Trophoblast cell (in vitro differentiated cells and primary cell): ENCODE measurements at regions not wholly inside any gene's neighbourhood (a gene's known extent, or its start where the extent isn't known, plus 50 kb on each side); places are given as distances from the start of the nearest gene placed in this dataset.
"Not testable (repeated sequence)": the region's sequence is repeated elsewhere in the genome, so short reads cannot be mapped to it uniquely, and the experiment has no call there.

ENCODE experiments used
- DNase-seq, 2 donors: peaks; one replicate each; pipeline ENCODE4 v3.0.0-alpha.2; 2016
- H2AFZ ChIP-seq: 2 replicates; pipeline ENCODE4 v1.6.1; 2013; ENCODE audit warnings: low read length, moderate library complexity, mild to moderate bottlenecking; ENCODE audit not compliant: insufficient read depth, poor library complexity
- H2AK5ac ChIP-seq: 2 replicates; pipeline ENCODE4 v1.6.1; 2013; ENCODE audit warnings: mild to moderate bottlenecking, low read length
- H2BK120ac ChIP-seq: 2 replicates; pipeline ENCODE4 v1.6.1; 2013; ENCODE audit warnings: low read length, mild to moderate bottlenecking, moderate library complexity; ENCODE audit not compliant: insufficient read depth, poor library complexity
- H2BK12ac ChIP-seq: 2 replicates; pipeline ENCODE4 v1.6.1; 2013; ENCODE audit warnings: mild to moderate bottlenecking, low read length, moderate library complexity
- H2BK5ac ChIP-seq: 2 replicates; pipeline ENCODE4 v1.6.1; 2013; ENCODE audit warnings: low read length, low read depth, moderate library complexity, mild to moderate bottlenecking; ENCODE audit not compliant: poor library complexity
- H3K14ac ChIP-seq: 2 replicates; pipeline ENCODE4 v1.6.1; 2013; ENCODE audit warnings: mild to moderate bottlenecking, low read length
- H3K18ac ChIP-seq: 2 replicates; pipeline ENCODE4 v1.6.1; 2013; ENCODE audit warnings: mild to moderate bottlenecking, low read length
- H3K23ac ChIP-seq: 2 replicates; pipeline ENCODE4 v1.6.1; 2013; ENCODE audit warnings: low read length
- H3K27ac ChIP-seq: 2 replicates; pipeline ENCODE4 v1.5.1; 2013; ENCODE audit warnings: low read depth, mild to moderate bottlenecking, inconsistent platforms, low read length, moderate library complexity
- H3K27me3 ChIP-seq: 2 replicates; pipeline ENCODE4 v1.6.1; 2013; ENCODE audit warnings: inconsistent platforms, mild to moderate bottlenecking, low read length, moderate library complexity; ENCODE audit not compliant: insufficient read depth
- H3K36me3 ChIP-seq, 2 experiments: 1 replicate in 1 of 2; 2 replicates in 1 of 2; pipeline ENCODE4 v1.6.1; 2013; ENCODE audit warnings: low read length in 2 of 2, mild to moderate bottlenecking in 2 of 2, moderate library complexity in 1 of 2; ENCODE audit not compliant: insufficient read depth in 2 of 2, control insufficient read depth in 1 of 2
- H3K4ac ChIP-seq: 2 replicates; pipeline ENCODE4 v1.6.1; 2013; ENCODE audit warnings: low read depth, mild to moderate bottlenecking, low read length, moderate library complexity
- H3K4me1 ChIP-seq, 2 experiments: 1 replicate in 1 of 2; 2 replicates in 1 of 2; pipeline ENCODE4 v1.6.1; 2013; ENCODE audit warnings: low read length in 2 of 2, mild to moderate bottlenecking in 2 of 2, moderate library complexity in 1 of 2; ENCODE audit not compliant: insufficient read depth in 2 of 2, control insufficient read depth in 1 of 2
- H3K4me2 ChIP-seq: 2 replicates; pipeline ENCODE4 v1.6.1; 2013; ENCODE audit warnings: inconsistent platforms, mild to moderate bottlenecking, low read length, moderate library complexity
- H3K4me3 ChIP-seq: 2 replicates; pipeline ENCODE4 v1.5.1; 2013; ENCODE audit warnings: mild to moderate bottlenecking, low read depth, low read length, inconsistent platforms
- H3K79me1 ChIP-seq: one replicate; pipeline ENCODE4 v1.6.1; 2013; ENCODE audit warnings: low read length
- H3K79me2 ChIP-seq: 2 replicates; pipeline ENCODE4 v1.6.1; 2013; ENCODE audit warnings: low read length, mild to moderate bottlenecking; ENCODE audit not compliant: control insufficient read depth, insufficient read depth, poor library complexity
- H3K9ac ChIP-seq: 2 replicates; pipeline ENCODE4 v1.6.1; 2013; ENCODE audit warnings: mild to moderate bottlenecking, low read length
- H3K9me3 ChIP-seq: 2 replicates; pipeline ENCODE4 v1.6.1; 2013; ENCODE audit warnings: low read depth, mild to moderate bottlenecking, control low read depth, inconsistent platforms, low read length; ENCODE audit not compliant: insufficient read depth
- H4K12ac ChIP-seq: 2 replicates; pipeline ENCODE4 v1.6.1; 2013; ENCODE audit warnings: low read depth, mild to moderate bottlenecking, low read length, moderate library complexity
- H4K8ac ChIP-seq: 2 replicates; pipeline ENCODE4 v1.6.1; 2013; ENCODE audit warnings: low read depth, mild to moderate bottlenecking, low read length, moderate library complexity
- H4K91ac ChIP-seq: one replicate; pipeline ENCODE4 v1.6.1; 2013; ENCODE audit warnings: low read depth, mild to moderate bottlenecking, low read length, moderate library complexity
- WGBS: extraction: QIAGEN DNeasy Blood & Tissue Kit; methylation state at CpG from one replicate; pipeline ENCODE4 v1.1.7; 2013; ENCODE audit warnings: missing lambda C conversion rate; ENCODE audit not compliant: insufficient read length, insufficient coverage; ENCODE audit errors: extremely low coverage; 5-methylcytosine and 5-hydroxymethylcytosine counted together

GRCh38 chr12:14239935-14240872 is 125.3 kb upstream of the ATF7IP start:
- H4K91ac ChIP-seq, result peak overlapping the region; percentile 93
- peaks cover 4 to 10% of the 10 kb centered on the region in 2 experiments for H3K4me1 ChIP-seq
- H3K9me3 ChIP-seq, result peaks cover 6% of the 10 kb centered on the region
- peak overlapping the region; percentile 97 for H2BK12ac ChIP-seq
- peak overlapping the region; percentile 68 for H4K12ac ChIP-seq
- no peak overlapping the region for H3K9ac ChIP-seq
- no peak overlapping the region for H3K23ac ChIP-seq
- no peaks in the 10 kb centered on the region for H3K27me3 ChIP-seq
- H4K8ac ChIP-seq, result peak overlapping the region; percentile 64
- H2AK5ac ChIP-seq, result no peak overlapping the region
- peak overlapping the region; percentile 66 for H3K14ac ChIP-seq
- peak overlapping the region; percentile 58 for H3K4ac ChIP-seq
- no peak overlapping the region for H3K18ac ChIP-seq
- peak overlapping the region; percentile 96 for H2BK5ac ChIP-seq
- H3K36me3 ChIP-seq, result no peaks in the 10 kb centered on the region
- H3K4me2 ChIP-seq, result peak overlapping the region; percentile 54
- no CpG with 5 or more reads among the region's 11 CpGs for WGBS
- H2BK120ac ChIP-seq, result peak overlapping the region; percentile 88
- DNase-seq, result peak; percentile 97 to 99
- peak overlapping the region; percentile 95 for H3K27ac ChIP-seq
- H3K4me3 ChIP-seq, result no peak overlapping the region
- H3K79me1 ChIP-seq, result peaks cover 22% of the 10 kb centered on the region
- H3K79me2 ChIP-seq, result no peaks in the 10 kb centered on the region
- H2AFZ ChIP-seq, result peak overlapping the region; percentile 12

GRCh38 chr12:14240873-14241220 is 124.6 kb upstream of the ATF7IP start:
- no peak overlapping the region for H3K23ac ChIP-seq
- H4K12ac ChIP-seq, result no peak overlapping the region
- H2BK120ac ChIP-seq, result peak overlapping the region; percentile 88
- H4K91ac ChIP-seq, result peak overlapping the region; percentile 93
- no peak for DNase-seq
- peaks cover 4 to 10% of the 10 kb centered on the region in 2 experiments for H3K4me1 ChIP-seq
- no peak overlapping the region for H2AFZ ChIP-seq
- peak overlapping the region; percentile 98 for H2AK5ac ChIP-seq
- no peaks in the 10 kb centered on the region for H3K79me2 ChIP-seq
- peak overlapping the region; percentile 94 for H3K18ac ChIP-seq
- WGBS, result no CpG with 5 or more reads among the region's 4 CpGs
- no peaks in the 10 kb centered on the region for H3K36me3 ChIP-seq
- H3K4ac ChIP-seq, result peak overlapping the region; percentile 82
- no peak overlapping the region for H3K9ac ChIP-seq
- peak overlapping the region; percentile 97 for H2BK12ac ChIP-seq
- no peaks in the 10 kb centered on the region for H3K27me3 ChIP-seq
- peak overlapping the region; percentile 83 for H4K8ac ChIP-seq
- H3K27ac ChIP-seq, result peak overlapping the region; percentile 95
- H3K4me3 ChIP-seq, result no peak overlapping the region
- peaks cover 22% of the 10 kb centered on the region for H3K79me1 ChIP-seq
- H3K9me3 ChIP-seq, result peaks cover 7% of the 10 kb centered on the region
- peak overlapping the region; percentile 84 for H3K14ac ChIP-seq
- H3K4me2 ChIP-seq, result no peak overlapping the region
- peak overlapping the region; percentile 96 for H2BK5ac ChIP-seq

GRCh38 chr12:14242825-14243224 is 122.7 kb upstream of the ATF7IP start:
- WGBS, result no CpG with 5 or more reads among the region's 6 CpGs
- not testable (repeated sequence) for H3K4me3 ChIP-seq, H2BK120ac ChIP-seq, H3K18ac ChIP-seq, H2AK5ac ChIP-seq, H3K14ac ChIP-seq, H3K9me3 ChIP-seq, H3K9ac ChIP-seq, H2BK5ac ChIP-seq, DNase-seq, H3K27ac ChIP-seq, H4K91ac ChIP-seq, H2AFZ ChIP-seq, H4K12ac ChIP-seq, H2BK12ac ChIP-seq, H3K27me3 ChIP-seq, H3K79me2 ChIP-seq, H3K4ac ChIP-seq, H3K36me3 ChIP-seq, H3K4me2 ChIP-seq, H4K8ac ChIP-seq, H3K23ac ChIP-seq
- Histone ChIP-seq H3K4me1 (peaks cover 4 to 10% of the 10 kb centered on the region in 2 experiments), H3K79me1 (peaks cover 22% of the 10 kb centered on the region)

- Histone ChIP-seq H3K18ac (no peak overlapping the region), H3K4ac (no peak overlapping the region), H2BK120ac (no peak overlapping the region), H2BK5ac (peak overlapping the region; percentile 79), H3K79me2 (no peaks in the 10 kb centered on the region), H3K4me1 (peaks cover 4 to 10% of the 10 kb centered on the region in 2 experiments), H3K4me2 (no peak overlapping the region), H3K79me1 (peaks cover 18% of the 10 kb centered on the region), H3K9ac (no peak overlapping the region), H2AK5ac (no peak overlapping the region), H2BK12ac (no peak overlapping the region), H3K14ac (no peak overlapping the region), H3K4me3 (no peak overlapping the region), H3K27me3 (no peaks in the 10 kb centered on the region), H4K12ac (no peak overlapping the region), H3K27ac (peak overlapping the region; percentile 34), H4K8ac (no peak overlapping the region), H2AFZ (no peak overlapping the region), H3K36me3 (no peaks in the 10 kb centered on the region), H3K23ac (no peak overlapping the region), H4K91ac (no peak overlapping the region), H3K9me3 (peaks cover 9% of the 10 kb centered on the region)
- no CpG with 5 or more reads among the region's 2 CpGs for WGBS
- peak; percentile 48 to 96 for DNase-seq
These were observed 121.5 kb upstream of the ATF7IP start for GRCh38 chr12:14243941-14244340.
